ENCODE measurements at regions not wholly inside any gene's neighbourhood (a gene's known extent, or its start where the extent isn't known, plus 50 kb on each side); places are given as distances from the start of the nearest gene placed in this dataset.

- no peaks in the 10 kb centered on the region for H3K36me3 ChIP-seq (ENCODE audit: control insufficient read depth in 4 of 4, insufficient read depth in 3 of 4, low read depth in 1 of 4, low read length in 3 of 4)
- TF ChIP-seq FOXA2 (IDR thresholded peaks at IDR 0.05) (no peak), SP1 (IDR thresholded peaks at IDR 0.05) (no peak), GABPA (IDR thresholded peaks at IDR 0.05 in 1 of 2, conservative IDR thresholded peaks at IDR 0.05 in 1 of 2) (no peak), NR2F2 (IDR thresholded peaks at IDR 0.05) (no peak), CTCF (IDR thresholded peaks at IDR 0.05; ENCODE audit: low read depth, low read length, missing input control) (no peak), HNF4G (IDR thresholded peaks at IDR 0.05) (no peak), JUND (IDR thresholded peaks at IDR 0.05) (no peak), HNF4A (conservative IDR thresholded peaks at IDR 0.05) (no peak), TAF1 (conservative IDR thresholded peaks at IDR 0.05) (no peak), FOXA1 (IDR thresholded peaks at IDR 0.05) (no peak), ATF3 (IDR thresholded peaks at IDR 0.05) (no peak)
- TF ChIP-seq, protein P1, sequence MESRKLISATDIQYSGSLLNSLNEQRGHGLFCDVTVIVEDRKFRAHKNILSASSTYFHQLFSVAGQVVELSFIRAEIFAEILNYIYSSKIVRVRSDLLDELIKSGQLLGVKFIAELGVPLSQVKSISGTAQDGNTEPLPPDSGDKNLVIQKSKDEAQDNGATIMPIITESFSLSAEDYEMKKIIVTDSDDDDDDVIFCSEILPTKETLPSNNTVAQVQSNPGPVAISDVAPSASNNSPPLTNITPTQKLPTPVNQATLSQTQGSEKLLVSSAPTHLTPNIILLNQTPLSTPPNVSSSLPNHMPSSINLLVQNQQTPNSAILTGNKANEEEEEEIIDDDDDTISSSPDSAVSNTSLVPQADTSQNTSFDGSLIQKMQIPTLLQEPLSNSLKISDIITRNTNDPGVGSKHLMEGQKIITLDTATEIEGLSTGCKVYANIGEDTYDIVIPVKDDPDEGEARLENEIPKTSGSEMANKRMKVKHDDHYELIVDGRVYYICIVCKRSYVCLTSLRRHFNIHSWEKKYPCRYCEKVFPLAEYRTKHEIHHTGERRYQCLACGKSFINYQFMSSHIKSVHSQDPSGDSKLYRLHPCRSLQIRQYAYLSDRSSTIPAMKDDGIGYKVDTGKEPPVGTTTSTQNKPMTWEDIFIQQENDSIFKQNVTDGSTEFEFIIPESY (IDR thresholded peaks at IDR 0.05): no peak
- no peaks in the 10 kb centered on the region for H3K9me3 ChIP-seq (ENCODE audit: control insufficient read depth in 4 of 4, low read length in 3 of 4)
- DNase-seq (ENCODE audit: low spot score): peak; percentile 20
- no peak overlapping the region for H3K9ac ChIP-seq (ENCODE audit: low read depth in 1 of 2, low read length in 2 of 2)
- no peak overlapping the region for H3K4me3 ChIP-seq (ENCODE audit: low read depth in 1 of 3, low read length in 3 of 3)
- 71% methylated on average over 5 of the region's 5 CpGs for WGBS
- no peaks in the 10 kb centered on the region for H3K4me1 ChIP-seq (ENCODE audit: control insufficient read depth in 4 of 4, insufficient read depth in 4 of 4, low read length in 3 of 4)
- no peaks in the 10 kb centered on the region for H3K27me3 ChIP-seq (ENCODE audit: control insufficient read depth in 4 of 4, insufficient read depth in 4 of 4, low read length in 3 of 4)
- H3K27ac ChIP-seq (ENCODE audit: low read depth in 1 of 2, low read length in 2 of 2): no peak overlapping the region
Observed at GRCh38 chr2:128642821-128643220, 324.2 kb upstream of the HS6ST1 start.

- TF ChIP-seq ATF3 (IDR thresholded peaks at IDR 0.05): no peak
- TF ChIP-seq FOXA2 (IDR thresholded peaks at IDR 0.05): no peak
- peak in 1 of 2 donors; percentile 5 for TF ChIP-seq RAD21 (IDR thresholded peaks at IDR 0.05)
- WGBS: 88% methylated on average over 7 of the region's 7 CpGs
- DNase-seq (ENCODE audit: low spot score): peak; percentile 16
Observed at GRCh38 chr2:128643221-128644065, 324.8 kb upstream of the HS6ST1 start.

DNA sequence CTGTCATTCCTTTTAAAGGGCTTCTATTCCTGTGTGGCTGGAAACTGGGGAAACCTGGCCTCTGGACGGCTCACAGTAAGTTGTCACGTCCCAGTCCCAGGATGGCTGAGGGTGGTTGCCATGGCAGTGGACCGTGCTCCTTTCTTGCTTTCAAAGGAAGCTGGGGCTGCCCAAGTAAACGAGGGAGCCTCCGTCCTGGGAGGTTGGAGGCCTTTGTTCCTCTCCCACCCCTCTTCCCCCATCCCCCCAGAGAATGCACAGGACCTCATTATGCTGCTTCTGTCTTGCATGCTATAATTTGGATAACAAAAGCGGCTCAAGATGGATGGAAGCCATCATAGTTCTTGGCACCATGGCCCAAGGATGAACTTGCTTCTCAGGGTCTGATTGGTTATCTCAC is 325.5 kb upstream of the HS6ST1 start:
- TF ChIP-seq ATF3 (IDR thresholded peaks at IDR 0.05): no peak
- no peak for TF ChIP-seq EGR1 (IDR thresholded peaks at IDR 0.05; ENCODE audit: low read depth in 2 of 2)
- TF ChIP-seq, protein P1 (IDR thresholded peaks at IDR 0.05): no peak
- no peak for TF ChIP-seq GABPA (IDR thresholded peaks at IDR 0.05 in 1 of 2, conservative IDR thresholded peaks at IDR 0.05 in 1 of 2)
- TF ChIP-seq RXRA (IDR thresholded peaks at IDR 0.05): no peak
- TF ChIP-seq FOXA2 (IDR thresholded peaks at IDR 0.05): no peak
- no peak for TF ChIP-seq CTCF (IDR thresholded peaks at IDR 0.05; ENCODE audit: low read depth, low read length, missing input control)
- Histone ChIP-seq H3K4me3 (ENCODE audit: low read depth in 1 of 3, low read length in 3 of 3) (no peak overlapping the region), H3K36me3 (ENCODE audit: control insufficient read depth in 4 of 4, insufficient read depth in 3 of 4, low read depth in 1 of 4, low read length in 3 of 4) (no peaks in the 10 kb centered on the region), H3K9me3 (ENCODE audit: control insufficient read depth in 4 of 4, low read length in 3 of 4) (no peaks in the 10 kb centered on the region), H3K4me1 (ENCODE audit: control insufficient read depth in 4 of 4, insufficient read depth in 4 of 4, low read length in 3 of 4) (no peaks in the 10 kb centered on the region), H3K27me3 (ENCODE audit: control insufficient read depth in 4 of 4, insufficient read depth in 4 of 4, low read length in 3 of 4) (no peaks in the 10 kb centered on the region), H3K27ac (ENCODE audit: low read depth in 1 of 2, low read length in 2 of 2) (no peak overlapping the region), H3K9ac (ENCODE audit: low read depth in 1 of 2, low read length in 2 of 2) (no peak overlapping the region)
- DNase-seq (ENCODE audit: low spot score): peak; percentile 19
- 71% methylated on average over 6 of the region's 6 CpGs for WGBS

More at GRCh38 chr2:128643221-128644065, 324.8 kb upstream of the HS6ST1 start:
- no peaks in the 10 kb centered on the region for H3K4me1 ChIP-seq (ENCODE audit: control insufficient read depth in 4 of 4, insufficient read depth in 4 of 4, low read length in 3 of 4)
- H3K36me3 ChIP-seq (ENCODE audit: control insufficient read depth in 4 of 4, insufficient read depth in 3 of 4, low read depth in 1 of 4, low read length in 3 of 4): no peaks in the 10 kb centered on the region
- no peaks in the 10 kb centered on the region for H3K27me3 ChIP-seq (ENCODE audit: control insufficient read depth in 4 of 4, insufficient read depth in 4 of 4, low read length in 3 of 4)
- H3K4me3 ChIP-seq (ENCODE audit: low read depth in 1 of 3, low read length in 3 of 3): no peak overlapping the region
- H3K9ac ChIP-seq (ENCODE audit: low read depth in 1 of 2, low read length in 2 of 2): no peak overlapping the region
- no peak overlapping the region for H3K27ac ChIP-seq (ENCODE audit: low read depth in 1 of 2, low read length in 2 of 2)
- H3K9me3 ChIP-seq (ENCODE audit: control insufficient read depth in 4 of 4, low read length in 3 of 4): no peaks in the 10 kb centered on the region

Data from liver (tissue), 8 donors.